Breast epithelium (tissue), 3 donors: ENCODE measurements at regions not wholly inside any gene's neighbourhood (a gene's known extent, or its start where the extent isn't known, plus 50 kb on each side); places are given as distances from the start of the nearest gene placed in this dataset.

ENCODE experiments used
- CTCF ChIP-seq, 3 donors: fragments of 450-650 bp; IDR thresholded peaks; one replicate each; pipeline ENCODE4 v1.5.1; 2016 to 2017; ENCODE audit warnings: antibody characterized with exemption in 3 of 3, mild to moderate bottlenecking in 3 of 3, moderate library complexity in 3 of 3
- POLR2A ChIP-seq: fragments of 450-650 bp; IDR thresholded peaks from one replicate; pipeline ENCODE4 v1.6.1; 2016; ENCODE audit warnings: antibody characterized with exemption, mild to moderate bottlenecking, moderate library complexity

GRCh38 chr14:26935733-26936132 lies 337.9 kb upstream of the NOVA1 start:
- TF ChIP-seq CTCF (IDR thresholded peaks at IDR 0.05) (no peak), POLR2A (no peak)
